ENCODE measurements at regions not wholly inside any gene's neighbourhood (a gene's known extent, or its start where the extent isn't known, plus 50 kb on each side); places are given as distances from the start of the nearest gene placed in this dataset.

GRCh38 chr20:57090590-57091560 is 175.6 kb downstream of the BMP7 start:
- Histone ChIP-seq H3K4me3 (ENCODE audit: low read length in 2 of 2) (no peak overlapping the region), H3K27ac (ENCODE audit: low read length) (no peak overlapping the region), H3K27me3 (ENCODE audit: control insufficient read depth in 1 of 2, insufficient read depth in 2 of 2, low read length in 2 of 2) (peaks cover 11 to 14% of the 10 kb centered on the region in 2 donors), H3K9me3 (ENCODE audit: control insufficient read depth in 2 of 2, low read length in 2 of 2) (peaks cover 0 to 7% of the 10 kb centered on the region in 2 donors), H3K4me1 (ENCODE audit: control insufficient read depth, insufficient read depth, low read length) (no peaks in the 10 kb centered on the region), H3K36me3 (ENCODE audit: control insufficient read depth in 2 of 2, insufficient read depth in 2 of 2, low read length in 2 of 2) (no peaks in the 10 kb centered on the region), H3K9ac (ENCODE audit: low read length in 2 of 2) (no peak overlapping the region)

DNA sequence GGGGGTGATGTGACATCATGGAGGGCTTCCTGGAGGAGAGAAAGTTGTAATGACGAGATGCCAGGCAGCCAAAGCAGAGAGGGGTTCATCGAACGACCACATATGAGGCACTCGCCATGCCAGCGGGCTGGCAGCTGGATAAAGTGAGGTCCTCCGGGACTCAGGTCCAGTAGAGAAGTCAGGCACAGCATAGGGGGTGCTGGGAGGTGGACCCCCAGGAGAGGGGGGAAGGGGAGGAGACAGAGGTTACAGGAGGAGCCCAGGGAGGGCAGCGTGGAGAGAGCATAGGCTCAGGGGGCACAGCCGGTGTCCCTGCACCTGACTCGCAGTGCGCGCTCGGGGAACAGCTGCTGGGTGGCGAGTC is 174.7 kb downstream of the BMP7 start:
- H3K36me3 ChIP-seq (ENCODE audit: control insufficient read depth in 2 of 2, insufficient read depth in 2 of 2, low read length in 2 of 2), result no peaks in the 10 kb centered on the region
- H3K27ac ChIP-seq (ENCODE audit: low read length), result no peak overlapping the region
- peaks cover 0 to 7% of the 10 kb centered on the region in 2 donors for H3K9me3 ChIP-seq (ENCODE audit: control insufficient read depth in 2 of 2, low read length in 2 of 2)
- peaks cover 11 to 14% of the 10 kb centered on the region in 2 donors for H3K27me3 ChIP-seq (ENCODE audit: control insufficient read depth in 1 of 2, insufficient read depth in 2 of 2, low read length in 2 of 2)
- no peaks in the 10 kb centered on the region for H3K4me1 ChIP-seq (ENCODE audit: control insufficient read depth, insufficient read depth, low read length)
- H3K9ac ChIP-seq (ENCODE audit: low read length in 2 of 2), result no peak overlapping the region
- H3K4me3 ChIP-seq (ENCODE audit: low read length in 2 of 2), result no peak overlapping the region

DNA sequence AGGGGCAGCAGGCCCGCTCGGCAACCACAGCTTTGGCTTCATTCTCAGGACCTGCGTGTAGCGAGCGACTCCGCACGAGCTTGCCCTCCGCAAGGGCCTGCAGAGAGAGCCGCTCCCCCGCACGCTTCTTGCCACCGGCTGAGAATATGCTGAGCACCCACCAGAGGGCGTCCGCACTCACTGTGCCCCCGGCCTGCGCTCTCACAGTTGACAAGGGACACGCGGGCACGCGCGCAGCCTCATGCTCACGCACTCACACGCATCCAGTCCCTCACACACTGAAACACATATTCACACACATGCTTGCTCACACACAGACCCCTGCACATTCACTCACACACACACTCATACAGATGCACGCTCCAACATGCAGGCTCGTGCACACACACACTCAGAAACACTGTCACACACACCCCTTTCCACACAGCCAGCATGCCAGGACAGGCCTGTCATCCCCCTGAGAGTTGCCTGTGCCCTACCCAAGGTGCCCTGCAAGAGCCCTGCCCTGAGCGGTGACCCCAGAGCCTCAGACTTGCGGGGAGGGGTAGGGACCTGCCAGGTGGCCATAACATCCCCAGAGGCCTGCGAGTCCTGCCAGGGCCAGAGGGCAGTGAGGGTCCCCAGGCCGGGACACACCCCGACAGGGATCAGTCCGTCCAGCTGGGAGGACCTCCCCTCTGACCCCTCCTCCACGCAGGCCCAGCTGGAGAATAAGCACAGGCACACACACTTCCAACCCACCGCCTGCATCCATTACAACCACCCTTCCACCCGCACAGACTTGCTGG is 174.1 kb downstream of the BMP7 start:
- Histone ChIP-seq H3K27ac (ENCODE audit: low read length) (no peak overlapping the region), H3K4me1 (ENCODE audit: control insufficient read depth, insufficient read depth, low read length) (no peaks in the 10 kb centered on the region), H3K9ac (ENCODE audit: low read length in 2 of 2) (no peak overlapping the region), H3K27me3 (ENCODE audit: control insufficient read depth in 1 of 2, insufficient read depth in 2 of 2, low read length in 2 of 2) (peaks cover 11 to 12% of the 10 kb centered on the region in 2 donors), H3K4me3 (ENCODE audit: low read length in 2 of 2) (no peak overlapping the region), H3K36me3 (ENCODE audit: control insufficient read depth in 2 of 2, insufficient read depth in 2 of 2, low read length in 2 of 2) (no peaks in the 10 kb centered on the region), H3K9me3 (ENCODE audit: control insufficient read depth in 2 of 2, low read length in 2 of 2) (peaks cover 0 to 7% of the 10 kb centered on the region in 2 donors)

DNA sequence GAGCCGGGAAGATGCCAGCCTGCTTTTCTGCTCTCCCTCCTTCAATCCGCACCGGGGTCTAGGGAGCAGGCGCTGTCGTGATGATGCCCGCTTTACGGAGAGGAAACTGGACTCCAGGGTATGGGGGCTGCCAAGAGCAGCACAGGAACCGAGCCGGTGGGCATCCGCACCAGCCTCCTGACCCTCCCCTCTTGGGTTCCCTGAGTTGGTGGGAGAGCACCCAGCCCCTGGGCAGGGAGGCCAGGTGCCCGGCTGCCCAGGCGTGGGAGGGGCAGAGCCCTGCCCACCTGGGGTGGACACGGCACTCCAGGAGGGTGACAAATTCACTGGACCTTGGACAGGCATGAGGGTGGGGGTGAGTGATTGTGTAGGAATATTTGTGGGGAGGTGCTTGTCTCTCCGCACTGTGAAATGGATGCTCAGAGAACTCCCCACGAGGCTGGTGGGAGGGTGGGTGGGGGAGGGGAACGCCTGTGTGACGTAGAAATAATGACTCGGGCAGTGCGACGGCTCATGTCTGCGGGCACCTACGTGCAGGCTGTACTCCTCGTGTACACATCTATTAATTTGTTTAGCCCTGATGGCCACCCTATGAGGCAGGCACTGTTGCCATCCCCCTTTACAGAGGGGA is 173.4 kb downstream of the BMP7 start:
- H3K4me3 ChIP-seq (ENCODE audit: low read length in 2 of 2), result no peak overlapping the region
- no peak overlapping the region for H3K27ac ChIP-seq (ENCODE audit: low read length)
- H3K4me1 ChIP-seq (ENCODE audit: control insufficient read depth, insufficient read depth, low read length), result no peaks in the 10 kb centered on the region
- no peak overlapping the region for H3K9ac ChIP-seq (ENCODE audit: low read length in 2 of 2)
- H3K9me3 ChIP-seq (ENCODE audit: control insufficient read depth in 2 of 2, low read length in 2 of 2), result peaks cover 0 to 3% of the 10 kb centered on the region in 2 donors
- no peaks in the 10 kb centered on the region for H3K36me3 ChIP-seq (ENCODE audit: control insufficient read depth in 2 of 2, insufficient read depth in 2 of 2, low read length in 2 of 2)
- H3K27me3 ChIP-seq (ENCODE audit: control insufficient read depth in 1 of 2, insufficient read depth in 2 of 2, low read length in 2 of 2), result peaks cover 11 to 12% of the 10 kb centered on the region in 2 donors

DNA sequence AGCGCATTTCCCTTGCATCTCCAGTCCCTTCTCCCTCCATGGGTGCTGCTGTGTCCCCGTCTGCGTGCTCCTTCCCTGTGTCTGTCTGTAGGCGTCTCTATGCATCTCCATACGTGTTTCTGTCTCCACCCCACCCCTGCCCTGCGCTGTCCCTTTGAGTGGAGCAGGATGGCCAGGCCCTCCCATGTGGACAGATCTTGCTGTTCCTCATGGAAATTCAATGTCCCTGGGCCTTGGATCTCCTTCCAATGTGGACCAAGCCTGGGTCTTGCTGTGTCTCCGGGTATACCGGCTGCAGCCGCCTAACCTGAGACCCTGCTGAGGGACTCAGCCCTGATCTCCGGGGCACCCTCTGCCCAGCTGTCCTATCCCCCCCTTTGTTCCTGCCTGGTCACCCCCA is 172.7 kb downstream of the BMP7 start:
- H3K27me3 ChIP-seq (ENCODE audit: control insufficient read depth in 1 of 2, insufficient read depth in 2 of 2, low read length in 2 of 2), result peaks cover 11 to 12% of the 10 kb centered on the region in 2 donors
- no peak overlapping the region for H3K4me3 ChIP-seq (ENCODE audit: low read length in 2 of 2)
- H3K9me3 ChIP-seq (ENCODE audit: control insufficient read depth in 2 of 2, low read length in 2 of 2), result no peaks in the 10 kb centered on the region
- no peak overlapping the region for H3K9ac ChIP-seq (ENCODE audit: low read length in 2 of 2)
- H3K36me3 ChIP-seq (ENCODE audit: control insufficient read depth in 2 of 2, insufficient read depth in 2 of 2, low read length in 2 of 2), result no peaks in the 10 kb centered on the region
- H3K27ac ChIP-seq (ENCODE audit: low read length), result no peak overlapping the region
- no peaks in the 10 kb centered on the region for H3K4me1 ChIP-seq (ENCODE audit: control insufficient read depth, insufficient read depth, low read length)

DNA sequence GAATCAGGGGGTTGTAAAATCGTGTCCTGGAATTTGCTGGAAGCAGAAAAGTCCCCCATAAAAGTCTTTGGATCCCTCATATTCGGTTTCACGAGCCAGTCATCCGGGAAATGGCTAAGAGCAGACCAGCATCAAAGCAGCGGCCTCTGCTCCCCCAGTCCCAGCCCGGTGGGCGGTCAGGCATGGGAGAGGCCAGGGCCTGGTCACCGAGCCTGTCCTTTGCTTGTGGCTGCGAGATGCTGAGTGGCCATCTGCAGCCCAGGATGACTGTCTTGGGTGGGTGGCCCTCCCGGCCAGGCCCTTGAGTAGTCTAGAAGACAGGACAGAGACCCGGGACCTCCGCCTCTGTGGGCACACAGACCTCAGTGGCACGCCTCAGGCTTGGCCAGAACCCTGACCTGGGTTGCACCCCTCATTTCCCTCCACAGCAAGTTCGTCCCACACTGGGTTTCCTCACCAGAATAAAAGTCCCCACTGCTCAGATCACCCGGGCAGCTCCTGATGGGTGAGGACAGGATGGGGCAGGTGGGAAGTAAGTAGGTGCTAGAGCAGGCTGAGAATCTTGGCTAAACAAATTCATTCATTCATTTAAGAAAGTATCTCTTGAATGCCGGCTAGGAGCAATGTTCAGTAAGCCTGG is 172.1 kb downstream of the BMP7 start:
- H3K9ac ChIP-seq (ENCODE audit: low read length in 2 of 2), result no peak overlapping the region
- no peak overlapping the region for H3K27ac ChIP-seq (ENCODE audit: low read length)
- H3K27me3 ChIP-seq (ENCODE audit: control insufficient read depth in 1 of 2, insufficient read depth in 2 of 2, low read length in 2 of 2), result peaks cover 11% of the 10 kb centered on the region in 2 donors
- H3K4me3 ChIP-seq (ENCODE audit: low read length in 2 of 2), result no peak overlapping the region
- no peaks in the 10 kb centered on the region for H3K4me1 ChIP-seq (ENCODE audit: control insufficient read depth, insufficient read depth, low read length)
- H3K9me3 ChIP-seq (ENCODE audit: control insufficient read depth in 2 of 2, low read length in 2 of 2), result no peaks in the 10 kb centered on the region
- H3K36me3 ChIP-seq (ENCODE audit: control insufficient read depth in 2 of 2, insufficient read depth in 2 of 2, low read length in 2 of 2), result no peaks in the 10 kb centered on the region

GRCh38 chr20:57094991-57095390 is 171.4 kb downstream of the BMP7 start:
- H3K36me3 ChIP-seq (ENCODE audit: control insufficient read depth in 2 of 2, insufficient read depth in 2 of 2, low read length in 2 of 2), result no peaks in the 10 kb centered on the region
- no peak overlapping the region for H3K27ac ChIP-seq (ENCODE audit: low read length)
- H3K9ac ChIP-seq (ENCODE audit: low read length in 2 of 2), result no peak overlapping the region
- H3K4me1 ChIP-seq (ENCODE audit: control insufficient read depth, insufficient read depth, low read length), result no peaks in the 10 kb centered on the region
- H3K9me3 ChIP-seq (ENCODE audit: control insufficient read depth in 2 of 2, low read length in 2 of 2), result no peaks in the 10 kb centered on the region
- peaks cover 5 to 6% of the 10 kb centered on the region in 2 donors for H3K27me3 ChIP-seq (ENCODE audit: control insufficient read depth in 1 of 2, insufficient read depth in 2 of 2, low read length in 2 of 2)
- no peak overlapping the region for H3K4me3 ChIP-seq (ENCODE audit: low read length in 2 of 2)

DNA sequence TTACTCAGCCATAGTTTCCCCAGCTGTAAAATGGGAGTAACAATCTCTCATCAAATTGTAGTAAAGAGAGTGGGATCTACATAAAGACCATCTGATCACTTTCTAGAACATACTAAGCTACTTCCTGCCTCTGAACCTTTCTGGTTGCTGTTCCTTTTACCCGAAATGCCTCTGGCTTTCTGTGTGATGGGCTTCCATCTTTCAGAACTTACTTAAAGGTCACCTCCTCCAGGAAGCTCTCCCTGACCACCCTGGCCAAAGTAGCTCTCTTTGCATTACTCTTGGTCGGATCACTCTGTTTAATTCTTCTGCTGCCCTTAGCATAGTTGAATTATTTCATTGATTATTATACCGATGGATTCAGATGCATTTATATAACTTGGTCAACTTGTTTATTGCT is 171.0 kb downstream of the BMP7 start:
- no peaks in the 10 kb centered on the region for H3K36me3 ChIP-seq (ENCODE audit: control insufficient read depth in 2 of 2, insufficient read depth in 2 of 2, low read length in 2 of 2)

DNA sequence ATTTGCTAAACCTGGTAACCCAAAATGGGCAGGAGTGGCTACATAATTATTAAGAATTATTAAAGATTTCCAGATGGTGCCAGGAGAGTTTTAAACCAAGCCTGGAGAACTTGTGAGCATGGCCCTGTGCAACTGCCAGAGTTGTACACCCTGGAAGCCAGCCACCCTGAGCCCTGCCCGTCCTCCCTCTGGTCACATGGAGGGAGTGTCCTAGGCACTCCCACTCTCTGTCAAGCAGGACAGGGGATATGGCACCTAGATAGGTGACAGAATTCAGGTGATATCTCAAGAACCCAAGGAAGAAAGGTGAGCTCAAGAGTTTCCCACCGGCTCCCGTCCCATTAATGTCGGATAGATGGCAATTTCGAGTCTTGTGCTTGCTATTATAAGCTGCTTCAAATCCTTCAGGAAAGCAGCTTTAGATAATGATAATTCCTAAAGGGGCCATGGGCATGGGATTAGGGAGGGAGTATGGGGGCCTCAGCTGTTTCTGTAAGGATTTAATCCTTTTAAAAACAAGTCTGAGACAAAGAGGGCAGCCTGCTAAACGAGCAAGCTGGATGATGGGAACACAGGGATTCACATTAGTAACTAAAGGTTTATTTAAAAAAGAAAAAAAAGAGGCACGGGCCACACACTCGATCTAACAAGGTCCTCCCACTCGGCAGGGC is 169.1 kb downstream of the BMP7 start:
- no peak overlapping the region for H3K4me3 ChIP-seq (ENCODE audit: low read length in 2 of 2)
- H3K9me3 ChIP-seq (ENCODE audit: control insufficient read depth in 2 of 2, low read length in 2 of 2), result peaks cover 0 to 4% of the 10 kb centered on the region in 2 donors
- no peaks in the 10 kb centered on the region for H3K4me1 ChIP-seq (ENCODE audit: control insufficient read depth, insufficient read depth, low read length)
- no peaks in the 10 kb centered on the region for H3K36me3 ChIP-seq (ENCODE audit: control insufficient read depth in 2 of 2, insufficient read depth in 2 of 2, low read length in 2 of 2)
- no peak overlapping the region for H3K9ac ChIP-seq (ENCODE audit: low read length in 2 of 2)
- H3K27me3 ChIP-seq (ENCODE audit: control insufficient read depth in 1 of 2, insufficient read depth in 2 of 2, low read length in 2 of 2), result peaks cover 0 to 4% of the 10 kb centered on the region in 2 donors
- H3K27ac ChIP-seq (ENCODE audit: low read length), result no peak overlapping the region

More for the DNA sequence above, 171.0 kb downstream of the BMP7 start:
- Histone ChIP-seq H3K4me1 (ENCODE audit: control insufficient read depth, insufficient read depth, low read length) (no peaks in the 10 kb centered on the region), H3K9me3 (ENCODE audit: control insufficient read depth in 2 of 2, low read length in 2 of 2) (peaks cover 0 to 3% of the 10 kb centered on the region in 2 donors), H3K27me3 (ENCODE audit: control insufficient read depth in 1 of 2, insufficient read depth in 2 of 2, low read length in 2 of 2) (peaks cover 5 to 6% of the 10 kb centered on the region in 2 donors), H3K27ac (ENCODE audit: low read length) (no peak overlapping the region), H3K4me3 (ENCODE audit: low read length in 2 of 2) (no peak overlapping the region), H3K9ac (ENCODE audit: low read length in 2 of 2) (no peak overlapping the region)

- Histone ChIP-seq H3K4me3 (ENCODE audit: low read length in 2 of 2) (no peak overlapping the region), H3K9me3 (ENCODE audit: control insufficient read depth in 2 of 2, low read length in 2 of 2) (peaks cover 0 to 4% of the 10 kb centered on the region in 2 donors), H3K9ac (ENCODE audit: low read length in 2 of 2) (no peak overlapping the region), H3K4me1 (ENCODE audit: control insufficient read depth, insufficient read depth, low read length) (no peaks in the 10 kb centered on the region), H3K36me3 (ENCODE audit: control insufficient read depth in 2 of 2, insufficient read depth in 2 of 2, low read length in 2 of 2) (no peaks in the 10 kb centered on the region), H3K27ac (ENCODE audit: low read length) (no peak overlapping the region), H3K27me3 (ENCODE audit: control insufficient read depth in 1 of 2, insufficient read depth in 2 of 2, low read length in 2 of 2) (peaks cover 0 to 3% of the 10 kb centered on the region in 2 donors)
These were observed 164.3 kb downstream of the BMP7 start for GRCh38 chr20:57102160-57102559.
